ENCODE measurements at regions not wholly inside any gene's neighbourhood (a gene's known extent, or its start where the extent isn't known, plus 50 kb on each side); places are given as distances from the start of the nearest gene placed in this dataset.

GRCh38 chr20:60638430-60639098 lies 613.5 kb upstream of the CDH4 start:
- no peak for DNase-seq

GRCh38 chr20:60641879-60642447 lies 610.1 kb upstream of the CDH4 start:
- DNase-seq: no peak

GRCh38 chr20:60642541-60642940 lies 609.5 kb upstream of the CDH4 start:
- no peak for DNase-seq

GRCh38 chr20:60648556-60648955 lies 603.5 kb upstream of the CDH4 start:
- no peak for DNase-seq

GRCh38 chr20:60649541-60649940 lies 602.5 kb upstream of the CDH4 start:
- no peak for DNase-seq

- no peak for DNase-seq
Observed at GRCh38 chr20:60650087-60650486, 602.0 kb upstream of the CDH4 start.

GRCh38 chr20:60652046-60652445 lies 600.0 kb upstream of the CDH4 start:
- no peak for DNase-seq

GRCh38 chr20:60652615-60653014 lies 599.4 kb upstream of the CDH4 start:
- DNase-seq: no peak

GRCh38 chr20:60653111-60653845 lies 598.8 kb upstream of the CDH4 start:
- no peak for DNase-seq

- DNase-seq: no peak
Observed at GRCh38 chr20:60658681-60659080, 593.4 kb upstream of the CDH4 start.

GRCh38 chr20:60659240-60659639 lies 592.8 kb upstream of the CDH4 start:
- DNase-seq: no peak

- DNase-seq: no peak
Observed at GRCh38 chr20:60662307-60662706, 589.8 kb upstream of the CDH4 start.

GRCh38 chr20:60664106-60664505 lies 588.0 kb upstream of the CDH4 start:
- no peak for DNase-seq

- DNase-seq: no peak
Observed at GRCh38 chr20:60667641-60668040, 584.4 kb upstream of the CDH4 start.

GRCh38 chr20:60669211-60669610 lies 582.9 kb upstream of the CDH4 start:
- no peak for DNase-seq

GRCh38 chr20:60676011-60676410 lies 576.0 kb upstream of the CDH4 start:
- DNase-seq: no peak

GRCh38 chr20:60677819-60678218 lies 574.2 kb upstream of the CDH4 start:
- no peak for DNase-seq

- DNase-seq: no peak
Observed at GRCh38 chr20:60680554-60680953, 571.5 kb upstream of the CDH4 start.

GRCh38 chr20:60687213-60687612 lies 564.8 kb upstream of the CDH4 start:
- DNase-seq: no peak

GRCh38 chr20:60690771-60691170 lies 561.3 kb upstream of the CDH4 start:
- DNase-seq: no peak

- no peak for DNase-seq
Observed at GRCh38 chr20:60691966-60692615, 560.0 kb upstream of the CDH4 start.

- no peak for DNase-seq
Observed at GRCh38 chr20:60693496-60694133, 558.4 kb upstream of the CDH4 start.

GRCh38 chr20:60694763-60695162 lies 557.3 kb upstream of the CDH4 start:
- no peak for DNase-seq

Data from left kidney (tissue), 1 donor.